Uterus (tissue), 3 donors: ENCODE measurements at regions not wholly inside any gene's neighbourhood (a gene's known extent, or its start where the extent isn't known, plus 50 kb on each side); places are given as distances from the start of the nearest gene placed in this dataset.

Source experiments
- DNase-seq, 2 donors: peaks; one replicate each; pipeline ENCODE4 v3.0.0-alpha.2; 2019 to 2020
- H3K27ac ChIP-seq, 2 donors: fragments of 200-600 bp; sonication (generic); 1 replicate in 1 of 2; 2 replicates in 1 of 2; pipeline ENCODE4 v1.5.1; 2016 to 2018
- H3K27me3 ChIP-seq, 2 donors: fragments of 200-600 bp; sonication (generic); one replicate each; pipeline ENCODE4 v1.5.1; 2018 to 2019; ENCODE audit warnings: control low read depth in 1 of 2
- H3K36me3 ChIP-seq, 2 donors: fragments of 200-600 bp; sonication (generic); one replicate each; pipeline ENCODE4 v1.5.1; 2019; ENCODE audit warnings: control low read depth in 1 of 2
- H3K4me1 ChIP-seq, 2 donors: fragments of 200-600 bp; sonication (generic); one replicate each; pipeline ENCODE4 v1.5.1; 2018 to 2019; ENCODE audit warnings: control low read depth in 1 of 2
- H3K4me3 ChIP-seq, 2 donors: fragments of 200-600 bp; sonication (generic); 1 replicate in 1 of 2; 2 replicates in 1 of 2; pipeline ENCODE4 v1.5.1; 2018 to 2019; ENCODE audit warnings: mild to moderate bottlenecking in 1 of 2
- H3K9me3 ChIP-seq, 2 donors: fragments of 200-600 bp; sonication (generic); one replicate each; pipeline ENCODE4 v1.5.1; 2019; ENCODE audit warnings: control low read depth in 1 of 2
- CTCF ChIP-seq, 4 experiments: fragments of 200-600 bp in 2 of 4; fragments of 450-650 bp in 2 of 4; sonication (generic) in 2 of 4; IDR thresholded peaks; one replicate each; pipeline ENCODE4 v1.5.1; 2016 to 2019; ENCODE audit warnings: antibody characterized with exemption in 4 of 4, mild to moderate bottlenecking in 2 of 4, moderate library complexity in 1 of 4
- POLR2A ChIP-seq, 2 donors: fragments of 450-650 bp; IDR thresholded peaks; one replicate each; pipeline ENCODE4 v1.6.1; 2016; ENCODE audit warnings: antibody characterized with exemption in 2 of 2, mild to moderate bottlenecking in 1 of 2, moderate library complexity in 1 of 2
- intact Hi-C: fragments of 100-400 bp; cut with DNase I; formaldehyde crosslinking; loops from one replicate; pipeline ENCODE4 v1.15.1; 2023; ENCODE audit warnings: low total_unique reads
- donor health status: DM: yes; HTN: yes; CAD: no.

- Histone ChIP-seq H3K9me3 (no peaks in the 10 kb centered on the region), H3K27ac (no peak overlapping the region), H3K4me1 (no peaks in the 10 kb centered on the region), H3K27me3 (no peaks in the 10 kb centered on the region), H3K4me3 (no peak overlapping the region), H3K36me3 (no peaks in the 10 kb centered on the region)
- no peak for DNase-seq
- TF ChIP-seq POLR2A (IDR thresholded peaks at IDR 0.05) (no peak), CTCF (IDR thresholded peaks at IDR 0.05) (no peak)
- intact Hi-C loops = no loop called here
These were observed 465.4 kb upstream of the PSMD7 start for GRCh38 chr16:73831220-73831619.

GRCh38 chr16:73823205-73823849 is 473.3 kb upstream of the PSMD7 start:
- Histone ChIP-seq H3K4me3 (no peak overlapping the region), H3K4me1 (no peaks in the 10 kb centered on the region), H3K9me3 (no peaks in the 10 kb centered on the region), H3K27ac (no peak overlapping the region), H3K27me3 (no peaks in the 10 kb centered on the region), H3K36me3 (no peaks in the 10 kb centered on the region)
- intact Hi-C loops = no loop called here
- DNase-seq = no peak
- TF ChIP-seq POLR2A (IDR thresholded peaks at IDR 0.05) (no peak), CTCF (IDR thresholded peaks at IDR 0.05) (no peak)

GRCh38 chr16:73817526-73818324 is 478.9 kb upstream of the PSMD7 start:
- no peaks in the 10 kb centered on the region for H3K4me1 ChIP-seq
- TF ChIP-seq POLR2A (IDR thresholded peaks at IDR 0.05) (no peak), CTCF (IDR thresholded peaks at IDR 0.05) (no peak)
- no peak overlapping the region for H3K27ac ChIP-seq
- H3K9me3 ChIP-seq = no peaks in the 10 kb centered on the region
- H3K4me3 ChIP-seq = no peak overlapping the region
- intact Hi-C loops = no loop called here
- no peak for DNase-seq
- no peaks in the 10 kb centered on the region for H3K27me3 ChIP-seq
- no peaks in the 10 kb centered on the region for H3K36me3 ChIP-seq

GRCh38 chr16:73813527-73813926 is 483.1 kb upstream of the PSMD7 start:
- no peak overlapping the region for H3K27ac ChIP-seq
- no peak overlapping the region for H3K4me3 ChIP-seq
- TF ChIP-seq CTCF (IDR thresholded peaks at IDR 0.05) (no peak), POLR2A (IDR thresholded peaks at IDR 0.05) (no peak)
- no peaks in the 10 kb centered on the region for H3K36me3 ChIP-seq
- intact Hi-C loops = no loop called here
- DNase-seq = no peak
- no peaks in the 10 kb centered on the region for H3K4me1 ChIP-seq
- H3K9me3 ChIP-seq = no peaks in the 10 kb centered on the region
- H3K27me3 ChIP-seq = no peaks in the 10 kb centered on the region

GRCh38 chr16:73804456-73804855 is 492.2 kb upstream of the PSMD7 start:
- no peak for TF ChIP-seq POLR2A (IDR thresholded peaks at IDR 0.05)
- TF ChIP-seq CTCF (IDR thresholded peaks at IDR 0.05) = no peak
- Histone ChIP-seq H3K4me3 (no peak overlapping the region), H3K27ac (no peak overlapping the region), H3K36me3 (no peaks in the 10 kb centered on the region), H3K27me3 (no peaks in the 10 kb centered on the region), H3K4me1 (no peaks in the 10 kb centered on the region), H3K9me3 (no peaks in the 10 kb centered on the region)
- DNase-seq = no peak
- intact Hi-C loops = no loop called here
